ENCODE measurements at regions not wholly inside any gene's neighbourhood (a gene's known extent, or its start where the extent isn't known, plus 50 kb on each side); places are given as distances from the start of the nearest gene placed in this dataset.

GRCh38 chr2:5982903-5983265 lies 290.7 kb downstream of the SOX11 start:
- peaks cover 7% of the 10 kb centered on the region for H3K4me1 Mint-ChIP-seq (ENCODE audit: low read depth)
- peaks cover 2% of the 10 kb centered on the region for H3K36me3 Mint-ChIP-seq (ENCODE audit: low read depth)
- no peak overlapping the region for H3K27ac Mint-ChIP-seq (ENCODE audit: unreplicated experiment)
- no peak for TF ChIP-seq CTCF (IDR thresholded peaks at IDR 0.05)
- H3K27me3 Mint-ChIP-seq (ENCODE audit: low read depth) = no peaks in the 10 kb centered on the region
- H3K4me3 Mint-ChIP-seq (ENCODE audit: unreplicated experiment) = no peak overlapping the region
- H3K9me3 Mint-ChIP-seq (ENCODE audit: low read depth) = no peaks in the 10 kb centered on the region
- no peak for DNase-seq (ENCODE audit: low spot score)

- DNase-seq (ENCODE audit: low spot score) = no peak
- no peak for TF ChIP-seq CTCF (IDR thresholded peaks at IDR 0.05)
- H3K4me1 Mint-ChIP-seq (ENCODE audit: low read depth) = peaks cover 7% of the 10 kb centered on the region
- peaks cover under 1% of the 10 kb centered on the region for H3K36me3 Mint-ChIP-seq (ENCODE audit: low read depth)
- H3K9me3 Mint-ChIP-seq (ENCODE audit: low read depth) = no peaks in the 10 kb centered on the region
- no peaks in the 10 kb centered on the region for H3K27me3 Mint-ChIP-seq (ENCODE audit: low read depth)
- no peak overlapping the region for H3K27ac Mint-ChIP-seq (ENCODE audit: unreplicated experiment)
- H3K4me3 Mint-ChIP-seq (ENCODE audit: unreplicated experiment) = no peak overlapping the region
Observed at GRCh38 chr2:5983511-5984272, 291.5 kb downstream of the SOX11 start.

- no peaks in the 10 kb centered on the region for H3K36me3 Mint-ChIP-seq (ENCODE audit: low read depth)
- no peak overlapping the region for H3K27ac Mint-ChIP-seq (ENCODE audit: unreplicated experiment)
- peaks cover 7% of the 10 kb centered on the region for H3K4me1 Mint-ChIP-seq (ENCODE audit: low read depth)
- TF ChIP-seq CTCF (IDR thresholded peaks at IDR 0.05) = no peak
- H3K27me3 Mint-ChIP-seq (ENCODE audit: low read depth) = no peaks in the 10 kb centered on the region
- DNase-seq (ENCODE audit: low spot score) = no peak
- H3K4me3 Mint-ChIP-seq (ENCODE audit: unreplicated experiment) = no peak overlapping the region
- H3K9me3 Mint-ChIP-seq (ENCODE audit: low read depth) = no peaks in the 10 kb centered on the region
Observed at GRCh38 chr2:5984273-5984655, 292.1 kb downstream of the SOX11 start.

- H3K9me3 Mint-ChIP-seq (ENCODE audit: low read depth) = no peaks in the 10 kb centered on the region
- no peaks in the 10 kb centered on the region for H3K27me3 Mint-ChIP-seq (ENCODE audit: low read depth)
- no peak for DNase-seq (ENCODE audit: low spot score)
- H3K36me3 Mint-ChIP-seq (ENCODE audit: low read depth) = no peaks in the 10 kb centered on the region
- TF ChIP-seq CTCF (IDR thresholded peaks at IDR 0.05) = no peak
- no peak overlapping the region for H3K4me3 Mint-ChIP-seq (ENCODE audit: unreplicated experiment)
- peaks cover 7% of the 10 kb centered on the region for H3K4me1 Mint-ChIP-seq (ENCODE audit: low read depth)
- no peak overlapping the region for H3K27ac Mint-ChIP-seq (ENCODE audit: unreplicated experiment)
Observed at GRCh38 chr2:5984946-5985345, 292.8 kb downstream of the SOX11 start.

- no peak for TF ChIP-seq CTCF (IDR thresholded peaks at IDR 0.05)
Observed at GRCh38 chr2:5985536-5986385, 293.6 kb downstream of the SOX11 start.

More at GRCh38 chr2:5985536-5986385, 293.6 kb downstream of the SOX11 start:
- no peak overlapping the region for H3K4me3 Mint-ChIP-seq (ENCODE audit: unreplicated experiment)
- H3K27ac Mint-ChIP-seq (ENCODE audit: unreplicated experiment) = no peak overlapping the region
- H3K36me3 Mint-ChIP-seq (ENCODE audit: low read depth) = no peaks in the 10 kb centered on the region
- DNase-seq (ENCODE audit: low spot score) = no peak
- H3K4me1 Mint-ChIP-seq (ENCODE audit: low read depth) = peaks cover 7% of the 10 kb centered on the region
- no peaks in the 10 kb centered on the region for H3K9me3 Mint-ChIP-seq (ENCODE audit: low read depth)
- H3K27me3 Mint-ChIP-seq (ENCODE audit: low read depth) = no peaks in the 10 kb centered on the region

Measured in chondrocyte (in vitro differentiated cells).